ENCODE measurements at regions not wholly inside any gene's neighbourhood (a gene's known extent, or its start where the extent isn't known, plus 50 kb on each side); places are given as distances from the start of the nearest gene placed in this dataset.

- TF ChIP-seq CTCF (conservative IDR thresholded peaks at IDR 0.05; ENCODE audit: low read length) (no peak), EZH2phosphoT487 (IDR thresholded peaks at IDR 0.05; ENCODE audit: borderline replicate concordance, low read depth, low read length) (no peak)
Observed at GRCh38 chr9:21741151-21741550, 61.3 kb upstream of the MTAP start.
